ENCODE measurements at regions not wholly inside any gene's neighbourhood (a gene's known extent, or its start where the extent isn't known, plus 50 kb on each side); places are given as distances from the start of the nearest gene placed in this dataset.
"Not testable (repeated sequence)": the region's sequence is repeated elsewhere in the genome, so short reads cannot be mapped to it uniquely, and the experiment has no call there.

- DNase-seq (ENCODE audit: low read depth in 2 of 2), result no peak
These were observed 119.5 kb downstream of the TUBA3C start for GRCh38 chr13:19062019-19062646.

- DNase-seq (ENCODE audit: low read depth in 2 of 2), result no peak
These were observed 120.3 kb downstream of the TUBA3C start for GRCh38 chr13:19061278-19061677.

- DNase-seq (ENCODE audit: low read depth in 2 of 2), result no peak
These were observed 121.2 kb downstream of the TUBA3C start for GRCh38 chr13:19060311-19061002.

- DNase-seq (ENCODE audit: low read depth in 2 of 2), result no peak
These were observed 122.4 kb downstream of the TUBA3C start for GRCh38 chr13:19059016-19059780.

- no peak for DNase-seq (ENCODE audit: low read depth in 2 of 2)
These were observed 123.1 kb downstream of the TUBA3C start for GRCh38 chr13:19058566-19058965.

- no peak for DNase-seq (ENCODE audit: low read depth in 2 of 2)
These were observed 123.9 kb downstream of the TUBA3C start for GRCh38 chr13:19057588-19058340.

- no peak for DNase-seq (ENCODE audit: low read depth in 2 of 2)
These were observed 124.6 kb downstream of the TUBA3C start for GRCh38 chr13:19056984-19057490.

GRCh38 chr13:19056355-19056880 is 125.2 kb downstream of the TUBA3C start:
- DNase-seq (ENCODE audit: low read depth in 2 of 2), result no peak

- no peak for DNase-seq (ENCODE audit: low read depth in 2 of 2)
These were observed 126.0 kb downstream of the TUBA3C start for GRCh38 chr13:19055611-19056010.

GRCh38 chr13:19053561-19053960 is 128.1 kb downstream of the TUBA3C start:
- no peak for DNase-seq (ENCODE audit: low read depth in 2 of 2)

- no peak for DNase-seq (ENCODE audit: low read depth in 2 of 2)
These were observed 128.7 kb downstream of the TUBA3C start for GRCh38 chr13:19052931-19053330.

- no peak for DNase-seq (ENCODE audit: low read depth in 2 of 2)
These were observed 129.4 kb downstream of the TUBA3C start for GRCh38 chr13:19052180-19052579.

- DNase-seq (ENCODE audit: low read depth in 2 of 2), result no peak
These were observed 130.7 kb downstream of the TUBA3C start for GRCh38 chr13:19050901-19051300.

- DNase-seq (ENCODE audit: low read depth in 2 of 2), result not testable (repeated sequence)
These were observed 132.0 kb downstream of the TUBA3C start for GRCh38 chr13:19049624-19050023.

- DNase-seq (ENCODE audit: low read depth in 2 of 2), result no peak
These were observed 133.2 kb downstream of the TUBA3C start for GRCh38 chr13:19048381-19048780.

GRCh38 chr13:19023115-19023514 is 158.5 kb downstream of the TUBA3C start:
- no peak for DNase-seq (ENCODE audit: low read depth in 2 of 2)

GRCh38 chr13:19020988-19021387 is 160.6 kb downstream of the TUBA3C start:
- no peak for DNase-seq (ENCODE audit: low read depth in 2 of 2)

GRCh38 chr13:18998389-18998788 is 183.2 kb downstream of the TUBA3C start:
- DNase-seq (ENCODE audit: low read depth in 2 of 2), result no peak

- DNase-seq (ENCODE audit: low read depth in 2 of 2), result no peak
These were observed 185.0 kb downstream of the TUBA3C start for GRCh38 chr13:18996627-18997051.

GRCh38 chr13:18996221-18996620 is 185.4 kb downstream of the TUBA3C start:
- no peak for DNase-seq (ENCODE audit: low read depth in 2 of 2)

GRCh38 chr13:18995259-18995873 is 186.3 kb downstream of the TUBA3C start:
- no peak for DNase-seq (ENCODE audit: low read depth in 2 of 2)
